Erythroblast (primary cell): ENCODE measurements at regions not wholly inside any gene's neighbourhood (a gene's known extent, or its start where the extent isn't known, plus 50 kb on each side); places are given as distances from the start of the nearest gene placed in this dataset.

Source experiments
- GATA1 ChIP-seq: IDR thresholded peaks from 2 replicates; pipeline ENCODE4 v1.6.1; 2011; ENCODE audit warnings: low read depth, mild to moderate bottlenecking, control low read depth, low read length, moderate library complexity
- POLR2A ChIP-seq: IDR thresholded peaks from 2 replicates; pipeline ENCODE4 v1.6.1; 2011; ENCODE audit warnings: mild to moderate bottlenecking, low read length

- TF ChIP-seq POLR2A (no peak), GATA1 (no peak)
Observed at GRCh38 chr15:62486041-62486440, 321.0 kb upstream of the C2CD4B start.
